HG03139 (cell line): ENCODE measurements at regions not wholly inside any gene's neighbourhood (a gene's known extent, or its start where the extent isn't known, plus 50 kb on each side); places are given as distances from the start of the nearest gene placed in this dataset.

Experiments
- ATAC-seq: cut with Tn5 transposase; IDR thresholded peaks from one replicate; pipeline ENCODE4 v1.9.1; 2021; ENCODE audit not compliant: unreplicated experiment

- ATAC-seq: no peak
These were observed 548.6 kb upstream of the RAB6C start for GRCh38 chr2:129430911-129431310.

DNA sequence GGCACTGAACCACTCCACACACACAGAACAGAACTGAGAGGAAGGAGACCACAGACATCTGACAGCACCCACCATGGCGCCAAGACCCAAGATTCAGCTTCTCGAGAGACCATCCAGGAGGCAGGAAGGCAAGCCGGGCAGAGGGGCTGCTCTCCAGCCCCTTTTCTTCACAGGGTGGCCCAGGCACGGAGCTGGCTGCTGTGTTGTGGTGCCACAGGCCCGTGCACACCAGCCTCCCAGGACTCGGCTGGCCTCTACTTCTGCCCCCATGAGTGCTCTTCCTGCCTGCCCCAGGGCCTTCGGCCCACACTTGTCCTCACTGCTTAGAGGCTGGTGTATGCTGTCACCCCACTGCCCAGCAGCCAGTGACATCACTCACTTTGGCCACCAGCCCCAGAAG is 547.6 kb upstream of the RAB6C start:
- no peak for ATAC-seq

DNA sequence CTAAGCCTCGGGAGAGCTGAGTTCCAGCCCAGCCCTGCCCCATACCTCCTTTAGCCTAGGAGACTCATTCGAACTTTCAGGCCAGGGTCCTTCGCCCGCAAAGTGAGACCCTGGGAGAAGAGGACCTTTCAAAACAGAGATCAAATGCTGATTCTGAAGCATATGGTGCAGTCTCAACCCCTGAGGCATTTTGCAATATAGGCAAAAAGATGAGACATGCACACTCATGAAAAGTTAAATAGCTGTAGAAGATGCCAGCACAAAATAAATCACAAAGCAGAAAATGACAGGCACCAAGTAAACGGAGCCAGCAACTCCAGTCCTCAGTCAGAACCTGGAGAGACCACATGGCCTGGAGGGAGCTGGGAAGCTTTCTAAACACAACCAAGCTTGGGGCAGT is 542.7 kb upstream of the RAB6C start:
- ATAC-seq: no peak

GRCh38 chr2:129437725-129438124 is 541.7 kb upstream of the RAB6C start:
- ATAC-seq: no peak

GRCh38 chr2:129438501-129439057 is 540.9 kb upstream of the RAB6C start:
- no peak for ATAC-seq

- ATAC-seq: no peak
These were observed 539.8 kb upstream of the RAB6C start for GRCh38 chr2:129439406-129440302.

DNA sequence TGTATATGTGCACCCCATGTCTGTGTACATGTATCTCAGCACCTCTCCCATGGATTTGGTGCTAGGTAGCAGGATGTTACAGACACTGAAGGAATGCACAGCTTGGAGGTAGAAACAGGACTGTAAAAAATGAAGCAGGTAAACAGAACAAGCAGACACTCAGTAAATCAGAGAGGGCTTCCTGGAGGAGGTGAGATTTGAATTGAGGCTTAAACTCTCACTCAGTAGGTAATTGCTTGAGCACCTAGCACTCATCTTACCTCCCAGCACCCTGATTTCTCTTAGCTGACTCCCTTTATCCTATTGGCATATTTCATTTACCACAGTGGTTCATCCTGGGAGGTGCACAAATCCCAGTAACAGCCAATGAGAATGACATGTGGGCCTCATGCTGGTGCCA is 537.9 kb upstream of the RAB6C start:
- ATAC-seq: no peak

- ATAC-seq: no peak
These were observed 536.1 kb upstream of the RAB6C start for GRCh38 chr2:129443235-129443864.

DNA sequence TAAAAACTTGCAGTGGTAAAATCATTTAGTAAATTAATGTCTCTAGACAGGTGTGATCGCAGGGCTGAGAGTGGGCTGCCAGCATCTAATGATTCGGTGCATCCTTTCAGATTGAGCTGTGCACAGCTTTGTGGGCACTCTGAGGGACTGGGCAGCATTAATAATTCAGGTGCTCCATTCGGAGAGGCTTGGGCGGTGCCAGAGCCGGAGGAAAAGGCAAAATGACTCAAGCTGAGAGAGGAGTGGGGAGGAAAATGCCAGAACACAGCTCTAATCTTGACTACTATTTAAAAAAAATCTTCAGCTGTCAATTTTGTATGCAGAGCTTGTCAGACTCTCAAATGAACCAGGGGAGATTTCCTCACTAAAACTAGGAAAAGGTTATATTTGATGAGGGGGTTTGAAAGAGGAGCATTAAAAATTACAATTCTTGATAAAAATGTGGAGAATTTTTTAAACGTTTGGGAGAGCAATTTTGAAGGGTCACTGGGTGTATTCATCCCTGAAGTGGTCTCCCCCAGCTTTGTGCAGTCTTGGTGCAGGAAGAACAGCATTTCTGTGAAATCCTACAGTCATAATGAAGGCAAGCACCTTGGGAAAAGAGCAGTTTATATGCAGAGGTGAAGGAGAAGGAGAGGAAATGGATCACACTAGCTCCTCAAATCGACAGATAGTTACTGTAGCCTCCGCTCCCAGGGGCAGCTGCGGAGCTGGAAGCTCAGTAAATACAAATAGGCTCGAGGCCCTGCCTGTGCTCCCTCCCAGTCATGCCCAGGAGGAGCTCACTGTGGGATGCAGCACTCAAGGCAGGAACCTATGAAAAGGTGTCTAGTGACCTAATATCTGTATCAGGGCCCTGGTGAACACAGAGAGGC is 535.4 kb upstream of the RAB6C start:
- no peak for ATAC-seq

- ATAC-seq: no peak
These were observed 534.7 kb upstream of the RAB6C start for GRCh38 chr2:129444751-129445150.

DNA sequence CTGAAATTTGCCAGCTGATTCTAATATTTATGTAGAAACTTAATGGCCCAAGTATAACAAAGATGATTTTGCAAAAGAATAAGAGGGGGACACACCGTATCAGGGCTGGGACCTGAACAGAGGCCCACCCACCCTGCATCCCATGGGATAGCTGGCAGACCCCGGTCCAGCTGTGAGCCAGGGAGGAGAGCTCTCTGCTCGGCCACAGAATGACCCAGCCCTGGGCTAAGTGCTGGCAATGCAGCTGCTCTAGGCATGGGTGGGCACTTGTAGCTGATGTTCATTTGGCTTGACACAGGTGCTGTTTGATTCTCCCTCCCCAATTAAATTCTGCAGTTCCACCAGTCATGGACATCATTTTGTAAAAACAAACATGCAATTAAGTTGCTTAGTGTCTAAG is 522.8 kb upstream of the RAB6C start:
- ATAC-seq: no peak

DNA sequence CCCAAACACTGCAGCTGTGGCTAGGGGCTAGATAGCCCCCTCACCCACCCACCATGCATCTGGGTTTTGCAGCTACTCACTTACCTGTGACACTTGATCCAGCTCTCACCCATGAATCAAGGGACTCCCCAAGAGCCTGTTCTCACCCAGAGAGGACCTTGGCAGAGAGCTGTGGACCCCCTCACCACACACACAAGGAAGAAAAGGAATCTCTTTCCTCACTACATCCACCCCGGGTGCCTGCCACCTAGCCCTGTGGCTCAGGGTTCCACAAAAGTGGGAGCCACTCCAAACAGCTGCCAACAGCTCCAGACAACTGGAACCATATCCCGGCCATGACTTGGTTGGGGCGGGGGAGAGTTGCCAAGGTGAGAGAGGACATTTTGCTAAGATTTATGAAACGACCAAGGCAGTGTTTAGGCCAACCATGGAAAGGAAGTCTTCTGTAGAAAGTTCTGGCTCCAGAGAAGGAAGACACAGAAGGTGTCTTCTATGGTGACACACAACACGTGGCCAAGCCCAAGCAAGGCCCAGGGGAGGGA is 522.1 kb upstream of the RAB6C start:
- no peak for ATAC-seq

DNA sequence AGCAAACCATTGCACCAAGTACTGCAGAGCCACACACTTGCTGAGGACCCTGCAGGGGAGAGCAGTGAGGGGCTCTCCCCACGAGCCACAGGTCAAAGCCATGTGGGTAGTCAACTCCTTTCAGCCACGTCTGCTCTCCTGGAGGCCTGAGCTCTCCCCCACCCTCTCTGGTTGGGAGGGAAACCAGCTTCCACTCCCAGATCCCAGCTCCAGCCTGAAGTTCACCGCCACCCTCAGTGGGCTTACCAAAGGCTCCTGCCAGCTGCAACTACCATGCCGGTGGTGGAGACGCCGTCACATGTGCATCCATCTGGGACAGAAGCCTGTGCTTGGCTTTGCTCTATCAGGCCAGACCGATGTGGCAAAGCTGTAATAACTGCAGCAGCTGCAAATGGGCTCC is 521.5 kb upstream of the RAB6C start:
- ATAC-seq: no peak

DNA sequence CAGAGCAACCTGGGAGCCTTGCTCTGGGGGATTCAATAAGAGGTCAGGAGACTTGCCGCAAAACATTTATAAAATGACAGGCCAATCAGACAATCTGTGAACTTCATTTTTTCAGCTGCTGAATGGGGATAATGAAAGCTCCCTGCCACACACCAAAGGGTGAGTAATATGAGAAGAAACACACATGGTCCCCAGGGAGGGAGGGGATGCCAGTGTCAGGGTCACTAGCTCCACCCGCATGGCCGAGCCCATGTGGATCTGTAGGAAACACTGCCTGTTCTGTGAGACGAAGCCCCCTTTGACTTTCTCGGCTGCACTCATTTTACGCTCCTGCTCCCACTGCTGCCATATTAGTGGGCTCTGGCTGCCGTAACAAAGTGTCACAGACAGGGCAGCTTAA is 521.0 kb upstream of the RAB6C start:
- ATAC-seq: no peak

DNA sequence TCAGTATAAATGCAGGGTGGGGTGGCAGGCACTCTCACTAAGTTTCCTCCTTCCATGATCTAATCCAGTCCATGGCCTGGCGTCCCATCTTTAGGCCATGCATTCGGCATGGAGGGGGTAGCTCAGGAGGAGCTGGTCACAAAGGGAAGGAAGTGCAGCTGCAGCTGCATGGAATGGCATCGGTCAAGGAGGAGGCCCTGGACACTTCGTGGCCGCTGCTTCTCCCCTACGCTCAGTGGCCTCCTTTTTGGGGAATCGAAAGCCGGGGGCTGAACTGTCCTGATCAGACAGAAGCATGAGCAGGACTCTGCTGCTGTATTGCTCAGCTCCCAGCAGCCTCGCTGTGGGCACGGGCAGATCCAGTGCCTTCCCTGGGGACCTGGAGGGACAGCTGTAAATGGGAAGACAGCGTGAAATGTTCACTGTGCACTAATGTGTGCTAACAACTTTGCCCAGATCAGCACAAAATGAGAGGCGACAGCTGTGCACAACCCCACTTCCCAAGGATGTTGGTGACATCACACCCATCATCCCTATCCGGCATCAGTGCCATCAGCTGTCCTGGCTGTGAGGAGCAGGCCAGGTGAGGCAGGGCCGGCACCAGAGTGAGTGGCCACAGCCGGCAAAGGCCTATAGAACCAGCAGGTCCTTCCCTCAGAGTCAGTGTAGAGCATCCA is 520.1 kb upstream of the RAB6C start:
- no peak for ATAC-seq

DNA sequence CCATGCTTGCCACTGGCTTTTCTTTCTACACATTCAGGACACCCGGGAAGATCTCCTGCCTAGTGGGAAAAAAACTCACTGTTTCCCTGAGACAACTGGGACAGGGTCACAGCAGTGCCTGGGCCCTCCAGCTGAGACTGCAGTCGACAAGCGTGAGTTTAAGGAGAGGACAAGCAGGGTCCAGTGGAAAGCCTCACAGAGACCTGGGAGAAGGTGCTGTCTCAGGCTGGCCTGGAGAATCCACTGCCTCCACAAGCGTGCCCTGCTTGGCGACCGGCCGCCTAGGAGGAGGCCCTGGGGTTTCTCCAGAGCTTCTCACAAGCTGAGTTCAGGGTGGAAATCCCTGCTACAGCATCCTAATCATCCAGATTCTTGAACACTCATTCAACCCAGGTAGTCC is 519.6 kb upstream of the RAB6C start:
- ATAC-seq: no peak

DNA sequence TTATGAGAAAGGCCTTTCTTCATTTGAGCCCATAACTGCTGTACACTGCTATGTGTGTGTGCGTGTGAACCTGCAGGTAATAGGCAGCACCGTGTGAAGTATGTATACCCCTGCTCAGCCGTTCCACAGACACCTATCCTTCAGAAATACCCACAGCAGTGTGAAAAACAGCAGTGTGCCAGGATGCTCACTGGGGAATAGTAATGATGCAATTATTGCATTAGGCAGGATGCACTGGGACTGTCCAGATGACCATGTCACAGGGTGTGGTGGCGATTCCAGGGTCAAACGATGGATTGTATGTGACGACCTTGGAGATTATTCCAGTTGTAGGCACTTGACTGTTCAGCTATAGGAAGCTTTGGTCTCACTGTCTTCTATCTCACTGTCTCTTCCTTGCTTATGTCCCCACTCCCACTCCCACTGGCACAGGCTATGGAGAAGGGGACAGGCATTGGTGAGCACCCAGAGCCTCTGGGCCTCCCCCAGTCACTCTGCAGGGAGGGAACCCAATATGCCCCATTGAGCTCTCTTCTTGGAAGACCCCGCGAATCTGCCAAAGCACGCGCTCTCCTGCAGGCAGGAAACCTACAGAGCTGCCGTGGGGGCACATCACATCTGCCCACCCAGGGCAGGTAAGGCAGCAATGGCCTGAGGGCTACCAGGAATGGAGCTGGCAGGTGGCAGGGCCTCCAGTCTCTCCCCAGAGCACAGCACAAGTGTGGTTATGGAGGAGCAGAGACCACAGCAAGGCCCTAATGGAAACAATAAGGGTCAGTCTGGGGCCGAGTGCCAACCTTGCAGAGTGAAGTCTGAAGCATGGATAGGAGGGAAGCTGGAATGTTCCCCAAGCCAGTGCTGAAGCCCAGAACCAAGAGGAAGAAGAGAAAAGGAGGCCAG is 518.9 kb upstream of the RAB6C start:
- no peak for ATAC-seq

- ATAC-seq: no peak
These were observed 517.1 kb upstream of the RAB6C start for GRCh38 chr2:129462349-129462748.

DNA sequence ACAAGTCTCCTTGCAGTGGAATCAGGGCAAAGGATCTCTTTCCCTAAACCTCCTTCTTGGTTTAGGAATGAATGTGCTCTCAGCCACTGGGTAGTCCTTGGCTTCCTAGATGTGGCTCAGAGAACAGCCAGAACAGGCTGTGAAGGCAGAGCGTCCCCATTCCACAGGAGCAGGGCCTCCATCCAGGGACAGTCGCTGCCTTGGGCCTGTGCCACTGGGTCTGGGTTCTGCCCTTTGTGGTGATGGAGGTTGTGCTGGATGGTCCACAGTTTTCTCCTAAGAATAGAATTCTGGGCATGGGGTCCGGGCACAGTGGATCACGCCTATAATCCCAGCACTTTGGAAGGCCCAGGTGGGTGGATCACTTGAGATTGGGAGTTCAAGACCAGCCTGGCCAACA is 516.5 kb upstream of the RAB6C start:
- no peak for ATAC-seq
